Limb (tissue), 2 donors: ENCODE measurements at regions not wholly inside any gene's neighbourhood (a gene's known extent, or its start where the extent isn't known, plus 50 kb on each side); places are given as distances from the start of the nearest gene placed in this dataset.

Experiments used
- DNase-seq, 2 donors: peaks; one replicate each; pipeline ENCODE4 v3.0.0-alpha.2; 2016; ENCODE audit errors: extremely low spot score in 2 of 2

- DNase-seq = no peak
Measured at GRCh38 chr5:171509467-171509866, 90.0 kb downstream of the FGF18 start.

GRCh38 chr5:171512397-171512796 is 93.0 kb downstream of the FGF18 start:
- DNase-seq = no peak

GRCh38 chr5:171513591-171513990 is 94.1 kb downstream of the FGF18 start:
- no peak for DNase-seq

- DNase-seq = no peak
Measured at GRCh38 chr5:171518916-171519315, 99.5 kb downstream of the FGF18 start.

- peak in 1 of 2 donors; percentile 52 for DNase-seq
Measured at GRCh38 chr5:171520300-171521174, 101.1 kb downstream of the FGF18 start.

GRCh38 chr5:171521219-171521633 is 101.8 kb downstream of the FGF18 start:
- no peak for DNase-seq

GRCh38 chr5:171521679-171522078 is 102.2 kb downstream of the FGF18 start:
- no peak for DNase-seq

- DNase-seq = no peak
Measured at GRCh38 chr5:171523781-171524180, 104.3 kb downstream of the FGF18 start.

- DNase-seq = peak; percentile 61 to 77
Measured at GRCh38 chr5:171524466-171524865, 105.0 kb downstream of the FGF18 start.

GRCh38 chr5:171525085-171525484 is 105.6 kb downstream of the FGF18 start:
- DNase-seq = no peak

- no peak for DNase-seq
Measured at GRCh38 chr5:171528036-171528435, 108.6 kb downstream of the FGF18 start.

- no peak for DNase-seq
Measured at GRCh38 chr5:171528865-171529614, 109.6 kb downstream of the FGF18 start.

- DNase-seq = no peak
Measured at GRCh38 chr5:171531638-171532037, 112.2 kb downstream of the FGF18 start.

GRCh38 chr5:171533153-171533552 is 113.7 kb downstream of the FGF18 start:
- no peak for DNase-seq

- DNase-seq = no peak
Measured at GRCh38 chr5:171534043-171534895, 114.8 kb downstream of the FGF18 start.

- no peak for DNase-seq
Measured at GRCh38 chr5:171535162-171535561, 115.7 kb downstream of the FGF18 start.

- no peak for DNase-seq
Measured at GRCh38 chr5:171537070-171537849, 117.8 kb downstream of the FGF18 start.

GRCh38 chr5:171537923-171538537 is 118.6 kb downstream of the FGF18 start:
- no peak for DNase-seq

- DNase-seq = no peak
Measured at GRCh38 chr5:171538681-171539080, 119.2 kb downstream of the FGF18 start.

- DNase-seq = no peak
Measured at GRCh38 chr5:171540865-171541264, 121.4 kb downstream of the FGF18 start.
